ENCODE measurements at regions not wholly inside any gene's neighbourhood (a gene's known extent, or its start where the extent isn't known, plus 50 kb on each side); places are given as distances from the start of the nearest gene placed in this dataset.

DNA sequence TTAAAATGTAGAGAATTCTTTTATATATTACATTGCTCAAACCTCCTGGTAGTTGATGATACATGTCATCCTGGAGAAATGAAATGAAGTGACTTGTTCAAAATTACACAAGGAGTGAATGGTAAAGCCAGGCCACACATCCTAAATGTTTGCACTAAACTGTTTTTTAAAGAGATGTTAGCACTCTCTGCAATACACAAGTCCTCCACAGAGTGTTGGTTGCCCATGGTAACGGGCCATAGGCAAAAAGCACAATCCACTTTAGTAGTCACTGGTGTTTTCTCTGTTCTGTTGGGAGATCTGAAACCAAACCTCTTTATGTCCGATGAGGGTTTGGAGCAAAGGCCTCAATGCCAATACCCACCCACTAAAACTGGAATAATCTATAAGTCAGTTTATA, 907.4 kb downstream of the NTRK3 start:
- ATAC-seq (no peak), FAIRE-seq (no peak), DNase-seq (ENCODE audit: low spot score) (no peak)
- no peak overlapping the region for H3K4me3 ChIP-seq (replicated peaks in 1 of 3; ENCODE audit: insufficient read depth in 1 of 3, low read depth in 2 of 3, low read length in 3 of 3)
- H3K79me2 ChIP-seq (ENCODE audit: insufficient read depth, low read length), result no peaks in the 10 kb centered on the region
- in situ Hi-C loops (cut with HindIII; ENCODE audit: extremely low pct_ligation_motif_present, low pct_unique_long_range_greater_than_20kb), result no loop called here
- H3K27ac ChIP-seq (ENCODE audit: extremely low read length, insufficient read depth, low read length), result no peak overlapping the region
- H3K9ac ChIP-seq (ENCODE audit: insufficient read depth, low read depth, low read length), result no peak overlapping the region
- H2AFZ ChIP-seq (ENCODE audit: low read length), result no peak overlapping the region
- no peak overlapping the region for H3K4me2 ChIP-seq (ENCODE audit: low read depth, low read length)
- intact Hi-C loops (cut with micrococcal nuclease; ENCODE audit: unreplicated experiment), result no loop called here
- ChIA-PET CTCF (ENCODE audit: low intra/inter-chr PET ratio, low total read pairs) (no interaction called here), POLR2A (no interaction called here)
- H4K20me1 ChIP-seq (ENCODE audit: insufficient read depth, low read length), result no peaks in the 10 kb centered on the region
- H3K27me3 ChIP-seq (ENCODE audit: control insufficient read depth in 1 of 2, insufficient read depth in 2 of 2, low read length in 2 of 2), result no peaks in the 10 kb centered on the region
- no TSS peak for BruUV-seq (replicated peaks)
- H3K9me3 ChIP-seq (ENCODE audit: low read length), result peaks cover 99% of the 10 kb centered on the region
- TF ChIP-seq, protein P1, sequence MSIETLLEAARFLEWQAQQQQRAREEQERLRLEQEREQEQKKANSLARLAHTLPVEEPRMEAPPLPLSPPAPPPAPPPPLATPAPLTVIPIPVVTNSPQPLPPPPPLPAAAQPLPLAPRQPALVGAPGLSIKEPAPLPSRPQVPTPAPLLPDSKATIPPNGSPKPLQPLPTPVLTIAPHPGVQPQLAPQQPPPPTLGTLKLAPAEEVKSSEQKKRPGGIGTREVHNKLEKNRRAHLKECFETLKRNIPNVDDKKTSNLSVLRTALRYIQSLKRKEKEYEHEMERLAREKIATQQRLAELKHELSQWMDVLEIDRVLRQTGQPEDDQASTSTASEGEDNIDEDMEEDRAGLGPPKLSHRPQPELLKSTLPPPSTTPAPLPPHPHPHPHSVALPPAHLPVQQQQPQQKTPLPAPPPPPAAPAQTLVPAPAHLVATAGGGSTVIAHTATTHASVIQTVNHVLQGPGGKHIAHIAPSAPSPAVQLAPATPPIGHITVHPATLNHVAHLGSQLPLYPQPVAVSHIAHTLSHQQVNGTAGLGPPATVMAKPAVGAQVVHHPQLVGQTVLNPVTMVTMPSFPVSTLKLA (IDR thresholded peaks at IDR 0.05), result no peak
- TF ChIP-seq, protein P2, sequence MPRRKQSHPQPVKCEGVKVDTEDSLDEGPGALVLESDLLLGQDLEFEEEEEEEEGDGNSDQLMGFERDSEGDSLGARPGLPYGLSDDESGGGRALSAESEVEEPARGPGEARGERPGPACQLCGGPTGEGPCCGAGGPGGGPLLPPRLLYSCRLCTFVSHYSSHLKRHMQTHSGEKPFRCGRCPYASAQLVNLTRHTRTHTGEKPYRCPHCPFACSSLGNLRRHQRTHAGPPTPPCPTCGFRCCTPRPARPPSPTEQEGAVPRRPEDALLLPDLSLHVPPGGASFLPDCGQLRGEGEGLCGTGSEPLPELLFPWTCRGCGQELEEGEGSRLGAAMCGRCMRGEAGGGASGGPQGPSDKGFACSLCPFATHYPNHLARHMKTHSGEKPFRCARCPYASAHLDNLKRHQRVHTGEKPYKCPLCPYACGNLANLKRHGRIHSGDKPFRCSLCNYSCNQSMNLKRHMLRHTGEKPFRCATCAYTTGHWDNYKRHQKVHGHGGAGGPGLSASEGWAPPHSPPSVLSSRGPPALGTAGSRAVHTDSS (CRISPR knock-in tag; conservative IDR thresholded peaks at IDR 0.05), result no peak
- no peak for TF ChIP-seq SUZ12 (IDR thresholded peaks at IDR 0.05; ENCODE audit: low read depth, low read length)
- no peak for TF ChIP-seq PHF20 (CRISPR knock-in tag; IDR thresholded peaks at IDR 0.05)
- TF ChIP-seq, protein P3, sequence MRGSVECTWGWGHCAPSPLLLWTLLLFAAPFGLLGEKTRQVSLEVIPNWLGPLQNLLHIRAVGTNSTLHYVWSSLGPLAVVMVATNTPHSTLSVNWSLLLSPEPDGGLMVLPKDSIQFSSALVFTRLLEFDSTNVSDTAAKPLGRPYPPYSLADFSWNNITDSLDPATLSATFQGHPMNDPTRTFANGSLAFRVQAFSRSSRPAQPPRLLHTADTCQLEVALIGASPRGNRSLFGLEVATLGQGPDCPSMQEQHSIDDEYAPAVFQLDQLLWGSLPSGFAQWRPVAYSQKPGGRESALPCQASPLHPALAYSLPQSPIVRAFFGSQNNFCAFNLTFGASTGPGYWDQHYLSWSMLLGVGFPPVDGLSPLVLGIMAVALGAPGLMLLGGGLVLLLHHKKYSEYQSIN (CRISPR knock-in tag; IDR thresholded peaks at IDR 0.05; ENCODE audit: borderline replicate concordance), result no peak
- H3K4me1 ChIP-seq (ENCODE audit: insufficient read depth, low read length), result no peaks in the 10 kb centered on the region
- H3K36me3 ChIP-seq (replicated peaks in 1 of 2; ENCODE audit: control insufficient read depth in 1 of 2, insufficient read depth in 2 of 2, low read length in 2 of 2), result no peaks in the 10 kb centered on the region
- 0% methylated on average over 2 of the region's 2 CpGs for WGBS (ENCODE audit: low lambda C conversion rate)

Data from HepG2 (cell line).